Activated T-cell treated with anti-CD3 and anti-CD28 coated beads for 48 hours (primary cell): ENCODE measurements at regions not wholly inside any gene's neighbourhood (a gene's known extent, or its start where the extent isn't known, plus 50 kb on each side); places are given as distances from the start of the nearest gene placed in this dataset.
"Not testable (repeated sequence)": the region's sequence is repeated elsewhere in the genome, so short reads cannot be mapped to it uniquely, and the experiment has no call there.

Experiments
- DNase-seq: peaks from one replicate; pipeline ENCODE4 v3.0.0-alpha.2; 2020; ENCODE audit warnings: low read depth

DNA sequence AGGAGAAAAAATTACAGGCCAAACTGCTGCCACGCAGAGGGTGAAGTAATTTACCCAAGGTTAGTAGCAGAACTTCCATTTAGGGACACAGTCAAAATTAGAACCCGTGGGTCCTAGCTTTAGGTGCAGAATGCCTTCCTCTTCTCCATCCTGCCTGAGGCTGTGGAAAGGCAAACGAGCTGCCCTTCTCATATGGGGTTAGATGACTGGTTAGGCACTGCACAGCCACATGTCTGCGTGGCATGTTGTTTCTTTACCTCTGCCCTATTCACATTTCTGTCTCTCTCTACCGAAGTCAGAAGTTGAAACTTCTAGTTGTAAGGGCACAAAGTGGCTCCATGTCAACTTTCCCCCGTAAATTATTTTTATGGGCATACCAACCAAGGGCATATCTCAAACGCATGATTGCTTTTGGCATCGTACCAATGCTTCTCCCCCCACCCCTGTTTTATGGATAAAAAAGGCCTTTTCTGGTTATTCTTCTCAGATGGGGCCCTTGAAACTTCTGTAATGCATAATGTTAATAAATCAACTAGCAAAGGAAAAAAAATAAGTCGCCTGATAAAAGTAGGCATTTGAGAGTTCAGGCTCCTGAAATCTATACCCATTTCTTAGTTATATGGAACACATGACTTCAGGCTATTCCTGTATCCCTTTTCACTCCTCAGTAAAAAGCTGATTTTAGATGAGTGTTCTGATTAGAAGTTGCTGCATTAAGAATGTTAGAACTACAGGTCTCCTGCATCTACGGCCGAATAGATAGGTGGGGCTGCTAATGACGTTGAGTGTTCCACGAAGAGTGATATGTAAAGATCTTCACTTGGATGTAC, 139.6 kb upstream of the NRIP1 start:
- no peak for DNase-seq

DNA sequence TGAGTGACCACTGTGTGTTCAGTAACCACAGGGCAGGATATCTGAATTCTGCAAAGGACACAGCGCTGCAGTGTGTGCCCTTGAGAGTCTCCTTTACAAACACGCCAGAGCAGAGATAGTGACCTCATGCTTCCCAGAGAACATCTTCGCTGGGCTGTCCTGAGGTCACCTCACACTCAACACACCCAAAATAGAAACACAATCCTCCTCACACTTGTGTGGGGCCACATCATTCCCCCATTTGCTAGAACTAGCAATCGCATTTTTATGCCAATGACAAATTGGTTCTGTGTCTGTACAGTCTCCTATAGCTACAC, 140.1 kb upstream of the NRIP1 start:
- no peak for DNase-seq

DNA sequence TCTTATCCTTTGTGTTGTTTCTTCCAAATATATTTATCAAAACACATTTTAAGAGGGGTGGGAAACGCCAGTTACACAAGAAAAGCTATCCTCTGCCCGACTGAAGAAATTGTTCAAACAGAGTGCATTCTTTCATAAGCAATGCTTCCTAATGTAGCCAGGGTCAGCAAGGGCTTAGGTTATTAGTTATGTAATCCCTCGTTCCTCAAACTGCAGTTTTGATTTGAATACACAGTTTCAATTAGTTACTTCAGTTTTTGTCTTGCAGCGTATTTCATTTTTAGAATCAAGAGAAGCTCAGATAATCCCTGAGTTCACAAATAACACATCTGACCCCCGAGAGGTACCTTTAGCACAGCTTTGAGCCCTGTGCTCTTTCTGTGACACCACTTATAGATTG, 141.7 kb upstream of the NRIP1 start:
- DNase-seq = no peak

DNA sequence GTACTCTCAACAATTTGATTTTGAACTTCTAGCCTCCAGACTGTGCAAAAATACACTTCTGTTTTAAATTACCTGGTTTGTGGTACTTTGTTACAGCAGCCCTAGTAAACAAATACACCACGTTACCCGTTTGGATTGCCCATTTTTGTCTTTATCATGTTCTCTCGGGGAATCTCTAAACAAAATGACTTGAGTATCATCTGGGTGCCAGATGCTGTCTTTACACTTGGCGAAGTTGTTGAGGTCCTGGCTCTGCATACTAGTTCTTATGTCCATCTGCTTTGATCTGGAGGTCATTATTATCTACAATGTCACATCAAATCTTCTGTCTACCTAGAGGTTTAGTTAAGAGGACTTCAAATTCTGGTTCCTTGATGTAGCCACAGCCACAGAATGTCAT, 142.4 kb upstream of the NRIP1 start:
- DNase-seq = no peak

DNA sequence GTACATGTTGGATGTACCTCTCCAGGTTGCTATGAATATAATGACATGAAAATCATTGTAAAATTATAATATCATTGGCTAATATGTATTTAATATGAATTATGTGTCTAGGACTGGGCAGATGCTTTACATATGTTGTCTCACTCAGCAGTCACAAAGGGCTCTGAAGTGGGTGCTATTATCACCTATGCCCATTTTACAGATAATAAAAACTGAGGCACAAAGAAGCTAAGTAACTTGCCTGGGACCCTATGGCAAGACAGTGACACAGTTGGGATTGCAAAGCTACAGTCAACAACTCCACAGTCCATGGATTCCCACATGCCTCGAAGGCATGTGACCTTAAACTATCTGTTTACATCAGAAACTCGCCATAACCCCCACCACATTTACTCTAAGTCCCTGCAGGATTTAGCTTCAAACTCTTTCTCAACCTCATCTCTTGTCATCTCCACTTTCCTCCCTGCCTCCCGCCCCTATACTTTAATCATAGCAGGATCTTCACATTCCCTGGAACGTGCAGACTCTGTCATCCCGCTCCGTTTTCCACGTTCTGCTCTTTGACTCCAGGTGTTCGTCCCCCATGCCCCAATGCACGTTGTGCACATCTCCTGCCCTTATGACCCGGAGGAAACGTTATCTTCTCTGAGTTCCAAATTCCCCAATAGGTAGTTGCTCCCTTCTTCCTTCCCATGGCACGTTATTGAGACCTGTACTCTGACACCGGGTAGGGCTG, 143.0 kb upstream of the NRIP1 start:
- DNase-seq = no peak

DNA sequence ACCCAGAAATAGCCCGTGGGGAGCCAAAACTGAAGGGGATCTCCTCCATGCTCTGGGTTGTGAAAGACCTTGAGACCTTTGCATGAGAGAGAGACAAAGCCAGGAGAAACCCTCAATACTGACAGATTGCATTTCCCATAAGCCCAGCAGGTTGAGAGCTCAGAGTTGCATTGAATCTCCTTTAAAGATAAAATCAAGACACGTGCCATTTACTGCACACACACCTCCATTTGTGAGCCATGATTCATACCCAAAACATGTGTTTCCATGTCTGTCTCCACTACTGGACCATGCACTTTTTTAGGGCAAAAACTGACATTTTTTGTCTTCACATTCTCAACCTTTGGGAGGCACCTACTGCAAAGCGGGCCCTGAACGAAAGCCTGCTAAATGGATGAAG, 144.0 kb upstream of the NRIP1 start:
- DNase-seq = no peak

DNA sequence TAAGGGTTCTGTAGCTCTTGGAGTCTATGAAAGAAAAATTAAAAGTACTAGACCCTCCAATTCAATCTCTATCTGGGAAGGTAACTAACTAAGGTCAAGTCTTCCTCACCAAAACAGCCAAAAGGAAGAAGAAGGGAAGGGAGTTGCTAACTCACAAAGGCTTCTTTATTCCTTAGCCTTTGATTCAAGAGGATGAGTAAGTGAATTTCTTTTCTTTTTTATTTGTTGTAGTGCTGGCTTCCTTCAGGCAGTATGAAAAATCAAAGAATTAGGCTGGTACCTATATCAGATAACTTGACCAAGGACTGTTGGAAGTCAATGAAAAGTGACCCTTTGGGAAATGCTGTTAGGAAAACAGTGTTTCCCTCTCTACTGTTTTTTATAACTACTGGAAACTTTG, 144.4 kb upstream of the NRIP1 start:
- DNase-seq = no peak

DNA sequence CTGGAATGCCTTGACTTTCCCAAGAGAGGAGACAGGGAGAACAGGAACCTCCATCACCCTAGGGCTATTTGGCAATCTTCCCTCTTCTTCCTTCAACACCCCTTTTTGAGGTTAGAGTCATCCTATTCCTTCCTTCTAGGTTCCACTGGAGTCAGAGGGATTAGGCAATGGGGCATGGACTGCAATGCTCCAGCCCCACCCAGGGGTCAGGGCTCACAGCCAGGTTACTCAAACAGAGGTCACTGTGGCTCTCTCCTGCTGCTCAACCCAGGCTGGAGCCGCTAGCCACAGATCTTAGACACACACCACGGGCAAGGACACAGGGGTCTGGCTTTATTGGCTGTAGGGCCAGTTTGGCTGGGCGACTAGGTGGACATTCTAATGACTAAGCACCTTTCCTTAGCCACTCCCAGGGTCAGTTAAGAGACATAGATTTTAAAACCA, 145.5 kb upstream of the NRIP1 start:
- DNase-seq = no peak

DNA sequence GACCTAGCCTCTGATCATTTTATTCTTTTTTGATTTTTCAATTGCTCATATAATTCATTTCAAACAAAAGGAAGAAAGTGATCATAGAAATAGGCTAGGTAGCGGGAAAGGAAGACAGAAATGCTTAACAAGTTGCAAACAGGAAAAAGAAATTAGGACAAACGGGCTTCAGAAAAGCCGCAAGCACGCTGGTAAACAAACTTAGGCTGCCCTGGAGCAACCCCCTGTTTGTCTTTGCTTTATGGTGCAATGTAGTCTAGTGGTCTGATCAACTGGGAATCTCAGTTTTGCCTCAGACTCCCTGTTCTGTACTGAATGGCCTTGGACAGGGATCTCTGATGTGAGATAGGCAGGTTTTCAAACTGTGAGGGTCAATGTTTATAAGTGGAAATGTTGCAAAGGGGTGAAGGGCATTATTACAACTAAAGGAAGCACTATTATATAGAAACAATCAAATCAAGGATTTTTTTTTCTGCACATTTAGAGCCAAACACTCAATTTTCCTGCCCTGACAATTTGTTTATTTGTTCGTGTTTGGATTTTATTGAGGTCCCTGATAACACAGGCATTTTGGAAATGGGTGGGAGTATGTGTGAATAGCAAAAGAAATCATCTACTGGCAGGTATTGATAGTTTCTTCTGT, 146.8 kb upstream of the NRIP1 start:
- DNase-seq = no peak

DNA sequence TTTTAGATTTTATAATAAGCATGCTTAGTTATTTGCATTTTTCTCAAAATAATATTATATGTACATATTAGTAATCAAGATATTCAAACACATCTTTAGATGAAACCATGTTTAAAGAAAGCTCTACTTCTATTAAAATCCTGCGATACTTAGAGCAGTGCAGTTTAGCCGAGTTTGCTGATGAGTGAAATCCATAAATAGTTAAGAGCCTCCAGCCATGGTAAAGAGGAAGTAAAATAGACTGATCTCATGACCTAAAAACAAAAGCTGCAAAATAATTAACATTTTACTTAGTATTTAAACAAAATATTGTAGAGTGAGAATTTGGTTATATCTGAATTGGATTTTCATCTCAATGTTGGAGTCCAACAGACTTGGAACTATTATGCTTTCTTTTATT, 147.4 kb upstream of the NRIP1 start:
- DNase-seq = no peak

DNA sequence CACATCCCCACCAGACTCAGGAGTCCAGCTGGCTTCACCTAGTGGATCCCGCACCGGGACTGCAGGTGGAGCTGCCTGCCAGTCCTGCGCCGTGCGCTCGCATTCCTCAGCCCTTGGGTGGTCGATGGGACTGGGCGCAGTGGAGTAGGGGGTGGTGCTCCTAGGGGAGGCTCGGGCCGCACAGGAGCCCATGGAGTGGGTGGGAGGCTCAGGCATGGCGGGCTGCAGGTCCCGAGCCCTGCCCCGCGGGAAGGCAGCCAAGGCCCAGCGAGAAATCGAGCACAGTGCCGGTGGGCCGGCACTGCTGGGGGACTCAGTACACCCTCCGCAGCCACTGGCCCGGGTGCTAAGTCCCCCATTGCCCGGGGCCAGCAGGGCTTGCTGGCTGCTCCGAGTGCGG, 153.7 kb upstream of the NRIP1 start:
- DNase-seq = not testable (repeated sequence)

DNA sequence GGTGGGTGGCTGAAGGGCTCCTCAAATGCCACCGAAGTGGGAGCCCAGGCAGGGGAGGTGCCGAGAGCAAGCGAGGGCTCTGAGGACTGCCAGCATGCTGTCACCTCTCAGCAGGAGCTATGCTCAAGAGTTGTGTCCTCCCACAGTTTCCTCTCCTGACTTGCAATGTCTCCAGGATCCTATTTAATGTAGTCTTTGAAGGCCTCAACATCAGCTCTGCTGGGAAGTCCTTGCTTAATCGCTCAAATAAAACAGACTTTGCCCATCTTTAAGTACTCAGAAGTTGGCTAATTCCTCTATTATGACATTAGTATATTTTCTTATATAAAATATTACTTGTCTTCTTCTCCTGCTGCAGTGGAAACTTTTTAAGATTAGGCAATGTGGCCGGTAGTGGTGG, 154.2 kb upstream of the NRIP1 start:
- no peak for DNase-seq

DNA sequence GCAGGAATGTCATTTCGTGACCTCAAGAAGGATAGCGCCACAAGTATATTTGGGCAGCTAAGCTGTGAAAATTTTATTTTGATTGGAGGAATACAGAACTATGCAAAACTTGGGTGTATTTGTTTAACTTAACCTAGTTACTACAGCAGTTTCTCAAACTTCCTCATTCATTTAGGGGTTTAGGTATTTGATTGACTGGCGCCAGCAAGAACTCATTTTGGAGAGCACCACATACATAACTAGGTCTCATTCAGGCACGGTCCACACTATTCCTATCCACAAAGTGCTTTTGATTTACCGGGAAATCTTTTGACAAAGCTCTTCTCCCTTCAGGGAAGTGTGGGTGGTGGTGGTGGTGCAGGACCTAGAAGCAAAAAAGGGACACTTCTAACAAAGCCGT, 155.1 kb upstream of the NRIP1 start:
- no peak for DNase-seq

DNA sequence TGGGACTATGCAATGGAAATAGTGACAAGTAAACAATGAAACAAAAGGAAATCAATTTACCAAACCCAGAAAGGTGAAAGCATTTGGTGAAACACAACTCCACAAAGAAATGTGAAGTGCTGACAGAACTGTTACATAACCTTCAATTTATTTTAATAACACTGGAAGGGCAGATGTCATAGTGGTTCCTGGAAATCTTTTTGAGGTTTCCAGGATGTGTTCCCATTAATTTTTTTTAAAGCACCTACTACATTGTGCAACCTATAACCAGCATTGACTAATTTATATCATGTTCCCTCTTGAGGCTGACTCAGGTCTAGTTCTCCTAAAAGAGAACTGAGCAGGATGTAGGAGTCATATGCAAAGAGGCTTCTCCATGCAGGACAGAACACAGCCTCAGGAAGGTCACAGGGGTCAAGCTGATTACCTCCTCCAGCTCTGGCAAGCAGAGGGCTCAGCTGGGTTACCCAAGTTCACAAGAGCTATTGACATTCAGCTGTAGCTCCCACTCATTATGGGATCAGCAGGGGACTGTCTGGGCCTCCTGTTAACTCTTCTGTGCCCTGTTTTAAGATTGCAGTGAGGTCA, 157.1 kb upstream of the NRIP1 start:
- DNase-seq = no peak

DNA sequence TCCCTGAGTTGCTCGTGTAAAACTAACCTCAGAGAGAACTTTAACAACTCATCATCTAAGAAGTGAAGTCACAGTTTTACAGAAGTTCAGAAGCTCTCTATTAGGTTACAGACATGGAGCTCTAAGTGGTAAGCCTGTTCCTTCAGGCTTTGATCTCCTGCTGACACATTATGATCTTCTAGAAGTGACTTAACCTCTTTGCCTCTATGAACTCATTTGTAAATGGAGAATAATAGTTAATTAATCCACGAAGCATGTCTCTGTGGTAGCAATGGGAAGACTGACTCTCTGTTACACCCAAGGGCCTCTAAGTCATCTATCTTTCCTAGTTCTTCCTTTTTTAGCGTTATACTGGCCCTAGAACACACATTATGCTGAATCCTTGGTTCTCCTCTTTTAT, 157.9 kb upstream of the NRIP1 start:
- no peak for DNase-seq

DNA sequence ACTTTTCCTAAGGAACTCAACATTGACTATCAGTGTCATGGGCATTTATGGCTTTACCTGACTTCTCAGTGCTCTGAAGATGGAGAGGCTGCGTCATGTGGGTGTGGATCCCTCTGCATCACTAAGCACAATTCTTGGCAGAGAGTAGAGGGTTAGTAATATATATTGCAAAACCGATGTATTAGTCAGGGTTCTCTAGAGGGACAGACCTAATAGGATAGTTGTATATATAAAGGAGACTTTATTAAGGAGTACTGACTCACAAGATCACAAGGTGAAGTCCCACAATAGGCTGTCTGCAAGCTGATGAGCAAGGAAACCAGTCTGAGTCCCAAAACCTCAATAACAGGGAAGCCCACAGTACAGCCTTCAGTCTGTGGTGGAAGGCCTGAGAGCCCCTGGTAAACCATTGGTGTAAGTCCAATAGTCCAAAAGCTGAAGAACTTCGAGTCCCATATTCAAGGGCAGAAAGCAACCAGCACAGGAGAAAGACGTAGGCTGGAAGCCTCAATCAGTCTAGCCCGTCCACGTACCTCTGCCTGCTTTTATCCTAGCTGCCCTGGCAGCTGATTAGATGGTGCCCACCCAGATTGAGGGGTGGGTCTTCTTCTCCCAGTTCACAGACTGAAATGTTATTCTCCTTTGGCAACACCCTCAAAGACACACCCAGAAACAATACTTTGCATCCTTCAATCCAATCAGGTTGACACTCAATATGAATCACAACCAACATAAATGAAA, 159.7 kb upstream of the NRIP1 start:
- DNase-seq = no peak

DNA sequence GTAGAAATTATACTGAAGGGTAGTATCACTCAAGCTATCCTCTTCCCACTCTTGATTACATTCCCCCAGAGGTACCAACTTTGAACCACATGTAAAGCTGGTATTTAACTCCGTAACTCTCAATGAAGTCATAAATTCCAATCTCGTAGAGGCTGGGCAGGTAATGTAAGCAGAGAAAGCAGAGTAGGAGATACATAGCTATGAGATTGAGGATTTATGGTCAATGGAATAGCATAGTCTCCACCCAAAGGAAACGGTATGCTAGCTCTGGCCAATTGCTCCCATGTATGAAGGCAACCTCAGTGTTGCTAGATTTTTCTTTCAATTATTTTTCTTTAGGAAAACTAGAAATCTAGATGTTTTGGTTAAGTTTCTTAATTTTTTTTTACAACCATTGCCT, 163.1 kb upstream of the NRIP1 start:
- no peak for DNase-seq

DNA sequence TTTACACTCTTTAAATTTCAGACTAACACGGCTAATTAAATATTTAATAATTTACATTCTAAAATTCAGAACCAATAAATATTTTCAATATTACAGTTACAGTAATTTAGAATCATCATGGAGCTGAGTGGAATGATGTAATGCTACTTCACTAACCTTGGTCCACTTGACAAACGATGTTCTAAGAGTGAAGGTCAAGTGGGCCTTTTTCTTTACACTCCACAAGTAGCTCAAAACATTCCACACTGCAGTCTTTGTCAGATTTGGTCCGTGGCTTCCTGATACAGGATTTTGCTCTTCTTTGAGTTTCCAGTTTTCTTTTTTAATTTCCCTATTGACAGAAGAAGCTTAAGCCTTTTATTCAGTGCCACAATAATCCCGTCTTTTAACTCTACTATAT, 164.6 kb upstream of the NRIP1 start:
- DNase-seq = no peak

DNA sequence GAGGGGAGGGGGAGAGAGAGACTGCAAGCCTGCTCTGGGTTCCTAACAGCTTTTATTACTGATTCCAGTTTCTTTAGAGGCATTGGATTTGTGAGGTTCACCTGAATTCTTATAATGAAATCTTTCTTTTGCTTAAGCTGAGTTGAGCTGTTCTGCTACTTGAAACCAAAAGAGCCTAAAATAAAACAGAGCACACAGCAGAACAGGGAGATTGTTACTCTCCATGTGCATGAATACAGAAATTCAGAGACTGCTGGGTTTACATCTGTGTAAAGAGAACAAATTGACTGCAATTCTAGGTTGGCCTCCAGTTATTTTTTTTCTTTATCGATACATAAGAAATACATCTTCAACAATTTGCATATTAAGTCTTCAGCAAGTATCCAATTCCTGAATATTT, 168.8 kb upstream of the NRIP1 start:
- no peak for DNase-seq

DNA sequence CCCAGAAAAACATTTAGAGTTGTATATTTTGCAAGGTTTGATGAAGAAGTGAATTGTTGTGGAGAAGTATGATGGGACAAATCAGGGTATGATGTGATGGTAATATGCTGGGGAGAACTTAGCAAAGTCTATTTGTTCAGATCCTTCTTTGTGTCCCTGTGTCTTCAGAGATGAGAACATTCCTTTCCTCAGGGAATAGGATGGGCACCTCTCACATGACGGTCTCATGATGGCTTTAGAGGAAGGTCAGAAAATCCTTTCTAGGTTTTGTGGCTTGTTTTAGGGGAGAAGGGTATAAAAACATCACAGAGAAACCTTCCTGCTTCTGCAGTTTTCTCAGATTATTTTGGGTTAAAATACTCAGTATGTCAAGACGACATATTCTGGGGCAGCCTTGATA, 171.3 kb upstream of the NRIP1 start:
- no peak for DNase-seq

DNA sequence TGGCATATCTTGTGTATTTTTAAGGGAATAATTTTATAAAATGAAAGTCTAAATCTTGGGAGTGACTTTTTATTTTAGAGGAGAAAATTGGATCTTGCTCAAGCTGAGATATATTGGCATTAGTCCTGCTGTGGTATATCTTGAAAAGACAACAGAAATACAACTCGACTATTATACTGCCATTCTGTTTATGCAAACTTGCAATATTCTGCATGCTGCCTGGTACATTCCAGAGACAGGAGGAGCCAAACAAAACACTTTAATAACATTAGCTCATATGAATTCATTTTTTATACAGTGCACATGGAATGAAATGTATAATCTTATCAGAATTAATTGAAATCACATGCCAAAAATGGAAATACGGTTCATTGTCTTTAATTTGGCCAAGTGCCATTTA, 176.0 kb upstream of the NRIP1 start:
- no peak for DNase-seq

DNA sequence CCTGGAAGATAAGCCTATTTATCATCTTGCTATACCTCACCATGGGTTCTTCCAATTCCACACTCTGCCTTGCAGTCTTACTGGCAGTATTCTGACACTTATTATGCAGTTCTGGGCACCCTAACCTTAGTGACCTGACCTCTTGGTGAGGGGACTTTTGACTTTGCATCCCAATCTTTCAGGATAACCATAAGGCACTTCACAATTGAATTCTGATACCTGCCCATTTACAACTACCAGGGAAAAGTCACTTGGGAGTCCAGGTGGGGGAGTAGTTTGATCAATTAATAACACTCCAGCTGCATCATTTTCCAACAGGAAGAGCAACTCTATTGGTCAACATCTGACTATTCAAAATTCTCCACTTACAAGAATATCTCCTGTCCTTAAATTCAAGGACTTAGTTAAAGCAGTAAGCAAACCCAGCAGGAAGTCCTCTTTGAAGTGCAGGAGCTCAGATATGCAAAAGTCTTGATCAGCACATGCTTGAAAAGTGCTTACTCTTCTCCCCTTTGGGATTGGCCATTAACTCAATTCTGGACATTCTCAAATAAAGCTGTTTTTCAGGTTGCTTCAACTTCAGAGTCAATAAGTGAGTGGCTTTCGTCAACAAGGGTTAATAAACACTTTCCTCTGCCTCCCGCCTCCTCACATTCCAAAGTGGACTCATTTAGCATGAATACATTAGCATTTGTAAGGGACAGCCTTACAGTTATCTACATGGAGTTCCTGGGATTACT, 177.4 kb upstream of the NRIP1 start:
- DNase-seq = no peak
